ENCODE measurements at regions not wholly inside any gene's neighbourhood (a gene's known extent, or its start where the extent isn't known, plus 50 kb on each side); places are given as distances from the start of the nearest gene placed in this dataset.

GRCh38 chr2:66824926-66825325 is 390.0 kb downstream of the MEIS1 start:
- TF ChIP-seq CTCF (IDR thresholded peaks at IDR 0.05) (no peak), POLR2A (IDR thresholded peaks at IDR 0.05) (no peak)
